Spinal cord (tissue), 9 donors: ENCODE measurements at regions not wholly inside any gene's neighbourhood (a gene's known extent, or its start where the extent isn't known, plus 50 kb on each side); places are given as distances from the start of the nearest gene placed in this dataset.

ENCODE experiments used
- DNase-seq, 6 donors: peaks; one replicate each; pipeline versions ENCODE4 v3.0.0 to v3.0.0-alpha.2; 2013 to 2015; ENCODE audit warnings: low spot score in 6 of 6, low read depth in 4 of 6
- H3K27ac ChIP-seq: one replicate; pipeline ENCODE4 v1.5.1; 2013; ENCODE audit warnings: low read depth, low read length, control low read depth
- H3K27me3 ChIP-seq: one replicate; pipeline ENCODE4 v1.6.1; 2013; ENCODE audit warnings: low read length; ENCODE audit not compliant: control insufficient read depth, insufficient read depth
- H3K36me3 ChIP-seq: one replicate; pipeline ENCODE4 v1.6.1; 2013; ENCODE audit warnings: low read length; ENCODE audit not compliant: control insufficient read depth, insufficient read depth
- H3K4me1 ChIP-seq: one replicate; pipeline ENCODE4 v1.6.1; 2013; ENCODE audit warnings: low read length; ENCODE audit not compliant: control insufficient read depth, insufficient read depth
- H3K4me3 ChIP-seq: one replicate; pipeline ENCODE4 v1.5.1; 2013; ENCODE audit warnings: low read depth, low read length, control low read depth
- H3K9me3 ChIP-seq: one replicate; pipeline ENCODE4 v1.6.1; 2013; ENCODE audit warnings: low read length; ENCODE audit not compliant: control insufficient read depth, insufficient read depth
- WGBS: methylation state at CpG from one replicate; pipeline ENCODE4 v1.1.5; 2013; ENCODE audit warnings: missing lambda C conversion rate; ENCODE audit not compliant: insufficient coverage; 5-methylcytosine and 5-hydroxymethylcytosine counted together
- donor health status: healthy.

- no peaks in the 10 kb centered on the region for H3K36me3 ChIP-seq
- WGBS = 60% methylated on average over 1 of the region's 5 CpGs
These were observed 250.1 kb upstream of the ZFP64 start for GRCh38 chr20:52441710-52442109.

GRCh38 chr20:52439375-52439774, 247.8 kb upstream of the ZFP64 start:
- no peak overlapping the region for H3K27ac ChIP-seq
- H3K36me3 ChIP-seq = no peaks in the 10 kb centered on the region
- DNase-seq = peak in 1 of 6 donors; percentile 81
- WGBS = 85% methylated on average over 2 of the region's 4 CpGs
- H3K4me3 ChIP-seq = no peak overlapping the region
- no peaks in the 10 kb centered on the region for H3K4me1 ChIP-seq
- H3K27me3 ChIP-seq = no peaks in the 10 kb centered on the region
- H3K9me3 ChIP-seq = no peaks in the 10 kb centered on the region

More at GRCh38 chr20:52441710-52442109, 250.1 kb upstream of the ZFP64 start:
- Histone ChIP-seq H3K4me1 (no peaks in the 10 kb centered on the region), H3K27me3 (no peaks in the 10 kb centered on the region), H3K9me3 (no peaks in the 10 kb centered on the region), H3K27ac (no peak overlapping the region), H3K4me3 (no peak overlapping the region)
- peak in 1 of 6 donors; percentile 88 for DNase-seq

- no peaks in the 10 kb centered on the region for H3K9me3 ChIP-seq
These were observed 246.9 kb upstream of the ZFP64 start for GRCh38 chr20:52438326-52438963.

GRCh38 chr20:52434453-52434852, 242.9 kb upstream of the ZFP64 start:
- H3K36me3 ChIP-seq = no peaks in the 10 kb centered on the region
- no peak overlapping the region for H3K4me3 ChIP-seq
- no peak overlapping the region for H3K27ac ChIP-seq
- H3K27me3 ChIP-seq = no peaks in the 10 kb centered on the region
- H3K9me3 ChIP-seq = no peaks in the 10 kb centered on the region
- no peaks in the 10 kb centered on the region for H3K4me1 ChIP-seq
- WGBS = 100% methylated on average over 2 of the region's 5 CpGs
- DNase-seq = no peak

More at GRCh38 chr20:52438326-52438963, 246.9 kb upstream of the ZFP64 start:
- 69% methylated on average over 2 of the region's 8 CpGs for WGBS
- Histone ChIP-seq H3K36me3 (no peaks in the 10 kb centered on the region), H3K4me3 (no peak overlapping the region), H3K27me3 (no peaks in the 10 kb centered on the region), H3K4me1 (no peaks in the 10 kb centered on the region), H3K27ac (no peak overlapping the region)
- DNase-seq = peak in 1 of 6 donors; percentile 26

GRCh38 chr20:52434041-52434425, 242.5 kb upstream of the ZFP64 start:
- no peaks in the 10 kb centered on the region for H3K36me3 ChIP-seq
- H3K4me3 ChIP-seq = no peak overlapping the region
- H3K9me3 ChIP-seq = no peaks in the 10 kb centered on the region
- no peaks in the 10 kb centered on the region for H3K27me3 ChIP-seq
- DNase-seq = no peak
- no CpG with 5 or more reads among the region's 2 CpGs for WGBS
- no peak overlapping the region for H3K27ac ChIP-seq
- no peaks in the 10 kb centered on the region for H3K4me1 ChIP-seq

GRCh38 chr20:52433326-52434040, 241.9 kb upstream of the ZFP64 start:
- Histone ChIP-seq H3K27ac (no peak overlapping the region), H3K36me3 (no peaks in the 10 kb centered on the region), H3K27me3 (no peaks in the 10 kb centered on the region), H3K9me3 (no peaks in the 10 kb centered on the region), H3K4me3 (no peak overlapping the region), H3K4me1 (no peaks in the 10 kb centered on the region)
- WGBS = 100% methylated on average over 1 of the region's 2 CpGs
- no peak for DNase-seq

- Histone ChIP-seq H3K9me3 (no peaks in the 10 kb centered on the region), H3K27me3 (no peaks in the 10 kb centered on the region), H3K4me3 (no peak overlapping the region), H3K27ac (no peak overlapping the region), H3K4me1 (no peaks in the 10 kb centered on the region), H3K36me3 (no peaks in the 10 kb centered on the region)
- DNase-seq = peak in 1 of 6 donors; percentile 41
- no CpG with 5 or more reads among the region's 2 CpGs for WGBS
These were observed 241.2 kb upstream of the ZFP64 start for GRCh38 chr20:52432740-52433139.

- Histone ChIP-seq H3K27ac (no peak overlapping the region), H3K4me1 (no peaks in the 10 kb centered on the region), H3K9me3 (no peaks in the 10 kb centered on the region), H3K27me3 (no peaks in the 10 kb centered on the region), H3K36me3 (no peaks in the 10 kb centered on the region), H3K4me3 (no peak overlapping the region)
- no peak for DNase-seq
- WGBS = 100% methylated on average over 1 of the region's 1 CpG
These were observed 237.4 kb upstream of the ZFP64 start for GRCh38 chr20:52429029-52429428.

GRCh38 chr20:52427960-52428359, 236.4 kb upstream of the ZFP64 start:
- DNase-seq = no peak
- no CpG with 5 or more reads among the region's 2 CpGs for WGBS
- no peak overlapping the region for H3K27ac ChIP-seq
- no peaks in the 10 kb centered on the region for H3K9me3 ChIP-seq
- H3K36me3 ChIP-seq = no peaks in the 10 kb centered on the region
- no peaks in the 10 kb centered on the region for H3K4me1 ChIP-seq
- no peaks in the 10 kb centered on the region for H3K27me3 ChIP-seq
- no peak overlapping the region for H3K4me3 ChIP-seq

GRCh38 chr20:52426856-52427255, 235.3 kb upstream of the ZFP64 start:
- Histone ChIP-seq H3K9me3 (no peaks in the 10 kb centered on the region), H3K36me3 (no peaks in the 10 kb centered on the region), H3K27ac (no peak overlapping the region), H3K4me1 (no peaks in the 10 kb centered on the region), H3K4me3 (no peak overlapping the region), H3K27me3 (no peaks in the 10 kb centered on the region)
- 80% methylated on average over 1 of the region's 2 CpGs for WGBS
- DNase-seq = no peak
